ENCODE measurements at regions not wholly inside any gene's neighbourhood (a gene's known extent, or its start where the extent isn't known, plus 50 kb on each side); places are given as distances from the start of the nearest gene placed in this dataset.

GRCh38 chrX:150041208-150041607, 102.9 kb upstream of the EOLA2 start:
- no peak for TF ChIP-seq POLR2A (IDR thresholded peaks at IDR 0.05)
- TF ChIP-seq, protein P1, sequence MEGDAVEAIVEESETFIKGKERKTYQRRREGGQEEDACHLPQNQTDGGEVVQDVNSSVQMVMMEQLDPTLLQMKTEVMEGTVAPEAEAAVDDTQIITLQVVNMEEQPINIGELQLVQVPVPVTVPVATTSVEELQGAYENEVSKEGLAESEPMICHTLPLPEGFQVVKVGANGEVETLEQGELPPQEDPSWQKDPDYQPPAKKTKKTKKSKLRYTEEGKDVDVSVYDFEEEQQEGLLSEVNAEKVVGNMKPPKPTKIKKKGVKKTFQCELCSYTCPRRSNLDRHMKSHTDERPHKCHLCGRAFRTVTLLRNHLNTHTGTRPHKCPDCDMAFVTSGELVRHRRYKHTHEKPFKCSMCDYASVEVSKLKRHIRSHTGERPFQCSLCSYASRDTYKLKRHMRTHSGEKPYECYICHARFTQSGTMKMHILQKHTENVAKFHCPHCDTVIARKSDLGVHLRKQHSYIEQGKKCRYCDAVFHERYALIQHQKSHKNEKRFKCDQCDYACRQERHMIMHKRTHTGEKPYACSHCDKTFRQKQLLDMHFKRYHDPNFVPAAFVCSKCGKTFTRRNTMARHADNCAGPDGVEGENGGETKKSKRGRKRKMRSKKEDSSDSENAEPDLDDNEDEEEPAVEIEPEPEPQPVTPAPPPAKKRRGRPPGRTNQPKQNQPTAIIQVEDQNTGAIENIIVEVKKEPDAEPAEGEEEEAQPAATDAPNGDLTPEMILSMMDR (IDR thresholded peaks at IDR 0.05), result no peak
